ENCODE measurements at regions not wholly inside any gene's neighbourhood (a gene's known extent, or its start where the extent isn't known, plus 50 kb on each side); places are given as distances from the start of the nearest gene placed in this dataset.

DNA sequence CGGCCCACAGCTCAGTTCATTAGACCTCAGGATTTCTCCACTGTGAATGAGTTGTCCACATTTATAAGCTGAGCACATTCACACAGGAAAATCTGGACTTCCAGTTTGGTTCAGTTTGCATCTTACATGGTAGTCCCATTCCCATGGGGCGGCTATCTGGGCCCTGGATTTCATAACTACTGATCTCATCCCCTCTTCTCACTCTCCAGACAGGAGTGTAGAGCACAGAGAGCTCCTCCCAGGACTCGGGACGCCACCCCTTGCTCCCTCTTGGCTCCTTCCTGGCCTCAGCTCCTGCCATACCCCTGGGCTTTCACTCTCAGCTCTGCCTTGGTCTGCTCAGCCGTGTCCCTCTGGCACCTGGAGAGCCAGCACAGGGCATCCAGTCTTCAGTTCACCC, 117.6 kb upstream of the TCERG1L start:
- no peak for TF ChIP-seq GATA3 (IDR thresholded peaks at IDR 0.05; ENCODE audit: low read depth, low read length)
- TF ChIP-seq GATA2 (IDR thresholded peaks at IDR 0.05; ENCODE audit: low read depth, low read length) = no peak

Data from SH-SY5Y (cell line).